RKO (cell line): ENCODE measurements at regions not wholly inside any gene's neighbourhood (a gene's known extent, or its start where the extent isn't known, plus 50 kb on each side); places are given as distances from the start of the nearest gene placed in this dataset.

Source experiments
- DNase-seq: peaks from one replicate; pipeline ENCODE4 v3.0.0-alpha.2; 2016; ENCODE audit warnings: low spot score

DNA sequence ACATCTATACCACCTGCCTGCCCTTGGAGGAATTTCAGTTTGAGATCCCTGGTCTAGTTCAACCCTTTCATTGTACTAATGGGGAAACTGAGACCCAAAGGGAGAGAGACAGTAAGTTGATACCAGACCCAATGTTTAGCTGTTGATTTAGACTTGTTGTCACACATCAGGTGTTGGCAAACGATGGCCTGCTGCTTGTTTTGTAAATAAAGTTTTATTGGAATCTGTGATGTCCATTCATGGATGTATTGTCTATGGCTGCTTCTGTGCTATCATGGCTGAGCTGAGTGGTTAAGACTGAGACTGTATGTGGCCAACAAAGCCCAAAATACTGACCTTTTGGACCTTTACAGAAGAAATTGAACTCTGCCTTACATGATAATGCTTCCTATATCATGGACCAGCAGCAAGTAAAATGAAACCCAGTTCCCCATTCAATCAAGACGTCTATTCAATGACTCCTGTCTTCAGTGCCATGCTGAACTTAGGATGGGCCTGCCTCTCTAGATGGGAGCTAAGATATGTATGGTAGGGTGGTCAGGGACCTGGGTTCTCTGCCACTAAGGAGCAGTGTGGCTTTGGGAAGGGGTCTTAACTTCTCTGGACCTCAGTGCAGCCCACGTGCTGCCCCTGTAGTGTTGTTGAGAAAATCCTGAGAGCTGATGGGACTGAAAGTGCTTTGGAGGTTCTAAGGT is 111.0 kb downstream of the IRX5 start:
- DNase-seq, result no peak

DNA sequence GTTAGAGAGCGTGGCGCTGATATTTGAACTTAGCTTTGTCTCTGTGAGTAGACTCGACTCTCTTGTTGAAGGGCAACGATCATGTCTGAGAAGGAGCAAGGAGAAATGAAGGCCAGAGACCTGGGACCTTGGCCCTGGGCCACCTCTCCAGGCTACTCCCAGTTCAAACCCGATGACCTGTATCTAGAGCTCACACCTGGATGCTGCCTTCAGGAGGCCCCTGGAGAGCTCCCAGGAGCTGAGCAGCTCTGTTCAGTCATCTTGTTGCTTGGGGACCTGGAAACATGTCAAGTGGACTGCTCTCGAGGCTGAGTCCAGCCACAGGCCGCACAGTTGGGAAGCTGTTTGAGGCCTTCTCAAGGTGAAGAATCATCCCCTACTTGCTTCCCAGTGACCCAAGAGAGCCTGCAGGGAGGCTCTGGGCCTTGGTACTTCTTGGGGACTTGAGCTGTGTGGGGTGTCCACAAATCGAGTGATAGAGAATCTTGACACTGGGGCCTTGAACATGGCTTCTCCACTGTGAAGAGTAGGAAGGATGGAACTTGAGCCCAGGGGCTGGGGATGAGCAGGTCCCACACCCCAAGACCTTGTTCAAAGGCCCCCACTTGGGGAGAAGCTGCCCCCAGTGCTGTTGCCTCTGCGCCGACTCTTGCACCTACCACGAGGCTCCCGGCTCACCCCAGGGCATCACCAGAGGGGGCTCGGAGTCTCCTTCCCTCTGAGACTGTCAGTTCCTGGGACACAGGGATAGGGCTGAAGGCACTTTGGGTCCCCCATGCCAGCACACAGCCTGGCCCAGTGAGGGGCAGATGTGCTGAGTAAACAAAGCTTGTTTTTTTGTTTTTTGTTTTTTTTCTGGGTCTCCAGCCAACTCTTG is 112.1 kb downstream of the IRX5 start:
- DNase-seq, result no peak

DNA sequence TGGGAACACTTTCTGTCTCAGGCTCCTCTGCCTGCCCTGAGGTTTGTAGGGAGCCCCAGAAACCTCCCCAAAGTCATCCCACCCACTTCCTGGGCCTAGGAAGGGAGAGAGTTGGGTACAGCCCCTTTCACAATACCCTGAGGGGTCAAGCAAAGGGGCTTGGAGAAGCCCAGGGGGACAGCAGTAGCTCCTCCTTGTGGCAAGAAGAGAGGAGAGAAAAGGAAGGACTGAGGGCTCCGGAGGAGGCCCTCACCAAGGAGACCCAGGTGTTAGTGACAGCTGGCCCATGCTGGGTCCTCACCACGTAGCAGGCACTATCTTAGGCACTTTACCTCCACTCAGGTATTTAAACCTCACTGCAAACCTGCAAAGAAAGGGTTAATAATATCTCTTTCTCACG is 112.8 kb downstream of the IRX5 start:
- DNase-seq, result no peak

DNA sequence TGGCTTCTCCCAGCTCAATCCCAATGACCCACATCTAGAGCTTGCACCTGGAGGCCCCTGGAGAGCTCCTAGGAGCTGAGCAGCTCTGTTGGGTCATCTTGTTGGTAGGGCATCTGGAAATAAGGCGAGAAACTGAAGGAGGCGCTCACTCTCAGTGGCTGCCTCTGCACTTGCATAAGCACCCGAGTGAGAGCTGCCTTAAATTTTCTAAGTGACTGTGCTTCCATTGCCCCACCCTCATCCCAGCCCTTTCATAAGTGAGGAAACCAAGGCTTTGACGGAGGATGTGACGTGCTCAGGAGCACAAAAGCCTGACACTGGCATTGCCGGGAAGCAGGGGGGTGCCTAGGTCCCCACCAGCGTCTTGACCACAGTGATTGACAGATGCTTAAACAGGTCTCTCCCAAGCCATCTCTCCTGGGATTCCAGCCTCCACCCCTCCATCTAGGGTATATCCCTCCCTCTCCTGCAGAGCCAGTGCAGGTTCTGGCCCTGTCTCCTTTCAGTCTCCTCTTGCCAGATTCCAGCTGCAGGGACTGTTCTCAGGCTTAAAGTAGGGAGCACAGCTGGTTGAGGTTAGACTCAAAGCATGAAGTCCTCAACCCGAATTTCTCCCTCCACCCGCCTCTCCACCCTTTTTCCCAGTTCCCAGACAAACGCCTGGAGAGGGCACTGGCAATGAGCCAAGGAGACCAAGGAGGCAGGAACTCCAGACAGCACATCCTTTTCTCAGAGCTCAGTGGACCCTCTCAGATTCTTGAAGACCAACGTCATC is 113.7 kb downstream of the IRX5 start:
- DNase-seq, result no peak

DNA sequence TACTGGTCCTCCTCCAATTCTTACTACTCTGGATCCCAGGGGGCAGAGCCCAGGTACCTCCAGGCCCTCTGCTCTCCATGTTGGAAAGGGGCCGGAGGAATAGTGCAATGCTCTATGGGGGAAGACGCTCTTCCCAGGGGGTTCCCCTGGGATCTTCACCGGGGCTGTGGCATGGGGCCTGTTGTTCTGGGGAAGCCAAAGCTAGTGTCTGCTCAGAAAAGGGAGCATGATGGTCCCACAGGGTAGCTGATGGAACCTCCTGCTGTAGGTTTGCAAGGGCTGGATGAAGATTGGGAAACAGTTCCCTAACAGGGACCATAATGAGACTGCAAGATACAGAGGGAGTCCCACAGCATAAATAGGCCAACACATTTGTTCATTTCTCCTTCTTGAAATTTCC is 114.7 kb downstream of the IRX5 start:
- no peak for DNase-seq

DNA sequence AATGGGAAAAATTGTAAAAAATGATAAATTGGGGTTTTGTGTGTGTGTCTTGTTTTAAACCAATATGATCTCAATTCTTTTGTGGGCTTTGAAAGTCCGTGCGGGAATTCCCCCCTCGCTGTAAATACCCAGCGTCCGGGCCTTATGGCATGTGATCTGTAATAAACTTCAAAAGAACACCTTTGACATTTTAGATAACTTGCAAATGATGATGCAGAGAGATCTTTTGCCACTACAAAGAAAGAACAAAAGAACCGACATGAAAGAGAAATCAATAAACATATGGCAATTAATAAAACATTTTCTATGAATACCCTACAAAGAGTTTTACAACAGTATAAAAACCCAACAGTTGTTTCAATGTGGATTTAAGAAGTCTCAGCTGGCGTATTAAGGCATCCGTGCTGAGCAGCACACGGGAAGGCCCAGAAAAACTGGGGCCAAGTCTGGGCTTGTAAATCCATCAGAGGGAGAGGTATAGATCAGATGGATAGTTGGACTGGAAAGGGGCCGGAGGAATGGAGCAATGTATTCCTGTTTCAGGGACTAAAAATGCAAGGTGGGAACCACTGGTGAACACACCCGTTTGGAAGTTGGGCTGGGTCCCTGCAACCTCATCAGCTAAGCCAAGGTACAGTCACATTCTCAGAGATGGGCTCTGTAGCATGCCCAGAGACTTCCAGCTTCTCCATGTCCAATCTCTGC is 115.2 kb downstream of the IRX5 start:
- DNase-seq, result no peak

DNA sequence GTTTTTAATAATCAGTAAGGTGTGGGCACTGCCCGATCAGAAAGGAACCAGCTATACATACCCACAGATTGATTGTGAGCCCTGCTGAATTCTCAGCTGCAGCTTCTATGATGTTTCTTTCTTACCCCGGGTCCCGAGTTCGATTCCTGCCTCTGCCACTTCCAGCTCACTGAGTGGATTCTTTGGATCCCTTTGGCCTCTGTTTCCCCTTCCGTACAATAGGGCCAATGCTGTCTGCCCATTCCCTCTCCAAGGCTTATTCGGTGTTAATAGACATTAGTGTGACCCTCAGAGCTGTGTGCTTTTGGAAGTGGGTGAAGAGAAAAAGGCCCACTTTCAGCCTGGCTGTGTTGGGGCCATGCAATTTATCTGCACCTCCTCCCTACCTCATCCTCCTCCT is 115.8 kb downstream of the IRX5 start:
- no peak for DNase-seq

DNA sequence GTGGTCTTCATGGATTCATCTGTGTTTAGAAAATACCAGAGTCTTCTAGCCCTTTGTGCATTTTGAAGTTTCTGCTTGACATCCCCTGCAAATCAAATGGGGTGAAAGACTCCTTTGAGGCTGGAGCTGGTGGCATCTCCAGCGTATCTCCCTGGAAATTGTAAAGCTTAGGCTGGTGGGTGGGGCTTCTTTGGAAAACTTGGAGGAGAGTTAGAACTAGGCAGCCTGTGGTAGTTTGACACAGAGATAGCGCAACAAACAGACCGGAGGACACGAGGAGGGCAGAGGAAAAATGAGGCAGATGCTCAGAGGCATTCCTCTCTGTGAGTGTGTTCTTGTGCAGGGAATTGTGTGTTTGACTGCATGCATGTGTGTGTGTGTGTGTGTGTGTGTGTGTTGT is 116.3 kb downstream of the IRX5 start:
- DNase-seq, result no peak

DNA sequence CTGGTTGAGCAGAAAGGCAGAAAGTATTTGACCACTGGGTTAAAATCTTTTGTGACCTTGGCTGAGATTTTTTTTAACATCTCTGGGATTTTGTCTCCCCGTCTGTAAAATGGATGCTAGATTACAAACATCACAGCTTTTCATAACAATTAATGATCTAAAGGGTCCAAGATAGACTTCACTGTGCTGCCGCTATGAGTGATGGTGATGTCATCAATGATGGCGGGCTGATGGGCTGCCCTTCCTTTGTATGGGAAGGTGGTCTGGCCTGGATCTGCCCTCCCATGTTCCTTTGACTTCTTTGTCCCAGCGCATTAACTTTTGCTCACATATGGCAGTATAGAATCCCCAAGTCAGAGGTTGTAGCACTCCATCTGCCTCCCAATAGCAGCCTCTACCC is 116.7 kb downstream of the IRX5 start:
- no peak for DNase-seq

DNA sequence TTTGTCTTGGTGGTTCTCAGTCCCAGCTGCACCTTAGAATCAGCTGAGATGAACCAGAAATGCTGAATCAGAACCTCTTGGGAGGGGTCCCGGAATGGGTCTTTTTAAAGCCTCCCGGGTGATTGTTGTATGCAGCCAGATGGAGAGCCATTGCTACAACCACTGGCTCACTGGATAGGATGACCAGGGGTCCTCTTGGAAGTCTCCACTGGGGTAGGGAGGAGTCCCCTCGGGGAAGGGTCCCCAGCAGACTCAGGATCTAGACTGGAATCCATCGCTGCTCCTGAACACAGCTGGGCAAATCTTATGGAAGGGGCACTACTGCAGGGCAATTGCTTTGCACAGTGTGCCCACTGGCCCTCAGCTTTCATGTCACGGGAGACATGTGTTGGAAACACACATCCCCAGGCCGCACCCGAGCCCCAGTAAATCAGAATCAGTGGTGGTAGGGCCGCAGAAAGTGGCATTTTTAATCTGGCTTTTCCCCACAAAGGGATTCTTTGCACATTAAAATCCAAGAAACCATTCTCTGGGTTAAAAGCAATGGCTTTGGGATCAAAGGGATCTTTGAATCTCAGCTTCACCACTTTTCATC is 117.3 kb downstream of the IRX5 start:
- DNase-seq, result no peak

DNA sequence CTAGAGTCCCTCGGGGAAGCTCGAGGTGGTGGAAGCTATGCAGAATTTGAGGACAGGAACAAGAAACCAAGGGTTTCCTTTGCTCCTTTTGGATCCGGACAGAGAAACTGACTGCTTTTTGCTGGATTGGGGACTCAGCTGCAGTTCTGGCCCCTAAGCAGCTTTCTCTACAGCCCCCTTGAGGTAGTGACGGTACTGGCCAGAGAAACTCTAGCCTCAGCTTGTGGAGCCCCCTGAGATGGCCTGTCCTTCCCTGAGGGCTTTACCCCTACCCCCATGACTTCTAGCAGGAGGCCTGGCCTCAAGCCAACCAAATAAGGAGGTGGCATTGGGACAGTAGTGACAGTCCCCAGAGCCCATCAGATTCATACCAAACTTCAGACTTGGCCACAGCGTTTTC is 118.1 kb downstream of the IRX5 start:
- DNase-seq, result no peak

DNA sequence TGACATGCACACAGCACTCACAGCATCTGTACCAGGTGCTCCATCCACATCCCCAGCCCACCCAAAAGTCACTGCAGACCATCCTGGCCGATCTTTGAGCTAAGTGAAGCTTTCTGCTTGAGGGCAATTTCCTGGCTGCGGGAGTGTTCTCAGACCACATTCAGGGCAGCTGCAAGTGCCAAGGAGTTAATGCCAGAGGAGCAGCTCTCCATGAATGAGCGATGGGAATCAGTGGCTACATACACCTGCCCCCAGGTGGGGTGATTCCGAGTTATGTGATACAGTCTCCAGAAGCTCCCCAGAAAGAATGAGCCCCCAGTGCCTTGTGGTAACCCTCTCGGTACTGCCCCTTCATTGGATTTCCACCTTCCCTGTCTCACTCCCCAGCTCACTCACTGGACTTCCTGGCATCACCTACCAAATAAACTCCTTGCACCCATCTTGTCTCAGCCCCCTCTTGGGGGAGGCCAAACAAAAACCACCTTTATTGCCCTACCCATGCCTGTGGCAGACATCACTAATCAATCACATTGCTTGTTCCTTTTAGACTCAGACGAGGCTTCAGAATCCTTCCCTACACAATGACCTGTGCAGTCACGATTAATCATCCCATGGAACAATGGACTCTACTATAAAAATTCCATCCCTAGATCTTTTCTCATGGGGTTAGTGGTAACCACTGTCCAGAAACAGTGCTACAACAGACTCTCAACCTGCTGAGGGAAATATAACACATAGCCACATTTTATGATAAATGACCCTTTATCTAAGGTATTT is 121.1 kb downstream of the IRX5 start:
- no peak for DNase-seq

DNA sequence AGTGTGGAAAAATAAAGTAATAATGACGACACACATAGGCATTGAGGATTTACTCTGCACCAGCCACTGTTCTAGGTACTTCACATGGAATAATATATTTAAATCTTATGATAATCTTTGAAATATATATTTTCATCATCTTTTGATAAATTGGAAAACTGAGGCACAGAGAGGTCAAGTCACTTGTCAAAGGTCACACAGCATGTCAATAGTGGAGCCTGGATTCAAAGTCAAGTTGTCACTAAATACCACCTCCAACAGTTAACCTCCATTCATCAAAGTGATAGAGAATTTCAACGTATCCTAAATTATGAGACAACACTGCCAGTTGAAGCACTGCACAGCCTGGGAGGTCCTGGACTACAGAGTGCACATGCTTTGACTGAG is 121.7 kb downstream of the IRX5 start:
- no peak for DNase-seq

DNA sequence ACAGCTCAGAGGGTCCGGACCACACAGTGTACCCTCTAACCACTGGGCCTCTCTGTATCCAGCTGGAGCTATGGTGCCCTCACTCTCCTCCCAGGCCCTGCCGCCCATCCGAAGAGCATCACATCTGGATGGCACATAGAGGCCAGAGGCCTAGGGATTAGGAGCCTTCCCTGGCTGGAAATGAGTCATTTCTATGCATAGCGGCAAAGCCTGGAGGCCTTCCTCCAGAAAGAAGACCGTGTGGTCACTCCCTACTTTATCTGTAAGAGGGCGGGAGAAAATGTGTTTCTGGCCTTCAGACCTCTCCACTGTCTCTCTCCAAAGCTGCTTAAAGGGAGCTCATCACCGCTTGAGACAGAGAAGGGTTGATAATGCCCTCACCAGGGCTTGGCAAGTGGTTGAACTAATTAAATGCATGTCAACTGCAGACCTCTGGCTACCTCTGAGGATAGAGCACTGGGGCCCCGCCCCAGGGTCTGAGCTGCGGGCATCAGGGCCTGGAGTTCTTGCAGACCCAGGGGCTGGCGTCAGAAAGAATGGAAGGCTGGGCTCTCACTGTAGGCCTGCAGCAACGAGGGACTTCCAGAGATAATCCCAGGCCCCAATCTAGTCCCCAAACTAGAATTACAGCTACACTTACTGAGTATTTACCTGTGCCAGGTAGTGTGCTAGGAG is 122.2 kb downstream of the IRX5 start:
- no peak for DNase-seq

DNA sequence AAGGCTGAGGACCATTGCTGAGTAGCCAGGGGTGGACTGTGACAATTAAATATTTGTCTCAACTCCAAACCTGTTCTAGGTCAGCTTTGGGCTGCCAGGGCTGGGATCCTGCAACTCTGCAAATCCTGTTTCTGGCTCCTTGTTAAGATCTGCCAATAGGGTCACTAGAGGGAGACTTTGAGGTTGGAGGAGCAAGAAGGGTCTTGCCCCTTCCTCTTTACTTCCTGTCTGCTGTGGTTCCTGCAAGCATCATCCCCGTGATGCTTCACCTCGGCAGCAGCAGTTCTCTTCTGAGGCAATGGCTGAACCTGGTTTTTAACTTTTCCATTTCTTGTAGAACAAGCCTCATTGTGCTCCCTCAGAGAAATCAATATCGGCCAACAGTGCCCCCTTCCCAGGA is 124.6 kb downstream of the IRX5 start:
- no peak for DNase-seq

DNA sequence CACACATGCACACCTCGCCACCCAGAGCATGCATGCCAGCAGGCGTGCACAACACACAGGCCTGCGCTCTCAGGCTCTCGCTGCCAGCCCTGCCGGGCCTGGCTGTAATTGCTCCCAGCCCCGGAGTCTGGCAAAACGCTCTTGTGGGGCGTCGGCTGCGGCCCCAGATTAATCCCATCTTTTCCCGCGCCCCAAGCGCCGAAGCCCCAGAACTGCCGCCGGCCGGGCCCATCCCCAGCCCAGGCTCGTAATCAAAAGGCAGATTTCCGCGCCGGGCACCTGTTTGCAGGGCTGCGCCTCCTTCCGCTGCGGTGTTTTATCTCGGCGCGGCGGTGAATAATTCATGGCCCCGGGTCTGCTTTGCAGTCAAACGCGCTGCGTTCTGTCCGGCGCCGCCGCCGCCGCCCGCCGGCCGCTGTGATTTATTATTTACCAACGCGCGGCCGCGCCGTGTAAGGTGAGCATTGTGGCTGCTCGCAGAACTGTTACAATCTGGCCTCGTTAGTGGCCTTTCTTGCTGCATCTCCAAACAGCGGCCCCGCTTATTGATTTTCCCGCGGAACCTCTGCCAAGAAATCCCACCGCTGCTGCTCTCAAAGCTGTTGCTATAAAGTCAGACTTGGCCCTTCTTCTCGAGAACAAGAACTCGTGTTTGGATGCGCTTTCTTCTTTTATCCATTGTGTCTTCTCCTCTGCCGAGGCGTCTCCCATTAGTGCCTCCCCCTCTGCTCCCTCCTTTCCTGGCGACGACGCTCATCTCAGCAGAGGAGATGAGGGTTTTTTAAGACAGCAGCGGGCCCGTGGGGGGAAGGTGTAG is 126.1 kb downstream of the IRX5 start:
- DNase-seq, result no peak

DNA sequence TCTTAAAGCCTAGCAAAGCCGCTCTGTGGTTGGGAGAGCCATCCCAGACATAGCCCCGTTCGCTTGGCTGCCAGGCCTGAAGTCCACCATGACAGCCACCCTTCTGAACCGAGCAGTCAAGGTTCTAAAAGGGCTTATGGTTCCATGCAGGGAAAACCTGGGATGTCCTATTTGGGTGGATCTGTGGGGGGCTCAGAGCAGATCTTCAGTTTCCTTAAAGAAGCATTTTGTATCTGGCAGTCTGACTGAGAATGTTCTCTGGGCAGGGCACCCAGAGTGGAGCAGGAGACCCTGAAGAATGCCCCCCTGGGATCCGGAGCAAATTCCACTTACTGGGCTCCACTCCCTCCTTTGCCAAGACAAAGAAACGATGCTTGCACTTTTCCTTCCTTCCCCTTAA is 127.2 kb downstream of the IRX5 start:
- no peak for DNase-seq

DNA sequence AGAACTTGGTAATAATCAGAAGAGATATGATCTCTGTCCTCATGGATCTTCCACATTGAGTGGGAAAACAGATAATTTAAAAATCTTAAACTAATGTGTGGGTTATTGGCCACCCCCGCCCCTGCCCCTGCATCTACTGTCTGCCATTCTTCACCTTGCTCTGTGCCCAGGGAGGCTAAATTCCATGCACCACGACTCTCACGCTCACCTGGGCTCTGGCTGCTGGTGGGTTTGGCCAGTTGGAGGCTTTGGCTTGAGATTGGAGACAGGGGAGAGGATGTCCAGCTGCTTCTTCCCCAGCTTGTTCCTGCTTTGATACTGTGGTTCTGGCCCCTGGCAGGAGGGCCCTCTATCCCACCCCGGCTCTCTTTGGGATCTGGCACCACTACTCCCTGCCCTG is 127.9 kb downstream of the IRX5 start:
- no peak for DNase-seq

DNA sequence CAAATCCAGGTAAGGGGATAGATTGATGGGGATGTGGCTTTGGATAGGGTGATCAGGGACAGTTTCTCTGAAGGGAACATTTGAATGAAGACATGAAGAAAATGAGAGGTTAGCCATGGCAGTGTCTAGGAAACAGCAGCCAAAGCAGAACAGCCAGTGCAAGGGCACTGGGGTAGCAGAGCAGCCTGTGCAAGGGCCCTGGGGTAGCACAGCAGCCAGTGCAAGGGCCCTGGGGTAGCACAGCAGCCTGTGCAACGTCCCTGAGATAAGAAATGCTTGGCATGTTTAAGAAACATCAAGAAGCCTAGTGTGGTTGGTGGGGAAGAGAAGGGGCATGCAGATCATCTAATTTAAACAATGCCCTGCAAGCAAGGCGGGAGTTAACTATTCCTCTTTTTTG is 128.5 kb downstream of the IRX5 start:
- no peak for DNase-seq

DNA sequence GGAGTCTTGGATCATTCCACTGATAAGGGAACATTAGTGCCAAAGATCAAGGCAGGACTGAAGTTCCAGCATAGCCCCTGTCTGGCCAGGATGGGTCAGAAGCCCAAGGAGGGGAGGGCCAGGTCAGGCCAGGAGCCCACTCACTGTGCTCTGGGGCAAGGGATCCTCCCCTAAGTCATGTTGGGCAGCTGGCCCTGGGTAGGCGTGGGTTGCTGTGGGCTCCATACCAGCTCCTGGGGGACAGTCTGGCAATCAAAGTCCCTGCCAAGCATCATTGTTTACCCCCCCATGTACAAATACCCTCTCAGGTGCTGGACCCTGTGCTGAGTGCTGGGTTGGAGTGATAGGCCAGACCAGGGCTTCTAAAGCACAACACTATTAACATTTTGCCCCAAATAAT is 130.5 kb downstream of the IRX5 start:
- DNase-seq, result no peak
